Progenitor cell of endocrine pancreas (in vitro differentiated cells): ENCODE measurements at regions not wholly inside any gene's neighbourhood (a gene's known extent, or its start where the extent isn't known, plus 50 kb on each side); places are given as distances from the start of the nearest gene placed in this dataset.
"Not testable (repeated sequence)": the region's sequence is repeated elsewhere in the genome, so short reads cannot be mapped to it uniquely, and the experiment has no call there.

Experiments used
- DNase-seq: peaks from one replicate; pipeline ENCODE4 v3.0.0; 2021; ENCODE audit warnings: low spot score; ENCODE audit not compliant: unreplicated experiment
- H3K27ac Mint-ChIP-seq: 2 replicates; pipeline ENCODE4 v1.8.0; 2021; ENCODE audit warnings: mild to moderate bottlenecking, moderate library complexity, mixed read lengths
- H3K27me3 Mint-ChIP-seq: 2 replicates; pipeline ENCODE4 v1.8.0; 2021; ENCODE audit warnings: mixed read lengths
- H3K36me3 Mint-ChIP-seq: 2 replicates; pipeline ENCODE4 v1.8.0; 2022; ENCODE audit warnings: mixed read lengths; ENCODE audit not compliant: insufficient read depth
- H3K4me1 Mint-ChIP-seq: 2 replicates; pipeline ENCODE4 v1.8.0; 2021; ENCODE audit warnings: low read depth, mixed read lengths
- H3K4me3 Mint-ChIP-seq: 2 replicates; pipeline ENCODE4 v1.8.0; 2021; ENCODE audit warnings: low read depth, mild to moderate bottlenecking, moderate library complexity, mixed read lengths
- H3K9me3 Mint-ChIP-seq: 2 replicates; pipeline ENCODE4 v1.8.0; 2021; ENCODE audit warnings: low read depth, mixed read lengths
- CTCF ChIP-seq: fragments of 200-600 bp; sonication (generic); IDR thresholded peaks from one replicate; pipeline ENCODE4 v1.5.0; 2021; ENCODE audit warnings: antibody characterized with exemption, mild to moderate bottlenecking; ENCODE audit not compliant: unreplicated experiment

- DNase-seq: no peak
- no peak for TF ChIP-seq CTCF
- Mint-ChIP-seq H3K27me3 (peaks cover 14% of the 10 kb centered on the region), H3K27ac (no peak overlapping the region), H3K4me3 (no peak overlapping the region), H3K36me3 (no peaks in the 10 kb centered on the region), H3K9me3 (no peaks in the 10 kb centered on the region), H3K4me1 (peaks cover 34% of the 10 kb centered on the region)
These were observed 113.9 kb upstream of the TMEM170B start for GRCh38 chr6:11423667-11424066.

DNA sequence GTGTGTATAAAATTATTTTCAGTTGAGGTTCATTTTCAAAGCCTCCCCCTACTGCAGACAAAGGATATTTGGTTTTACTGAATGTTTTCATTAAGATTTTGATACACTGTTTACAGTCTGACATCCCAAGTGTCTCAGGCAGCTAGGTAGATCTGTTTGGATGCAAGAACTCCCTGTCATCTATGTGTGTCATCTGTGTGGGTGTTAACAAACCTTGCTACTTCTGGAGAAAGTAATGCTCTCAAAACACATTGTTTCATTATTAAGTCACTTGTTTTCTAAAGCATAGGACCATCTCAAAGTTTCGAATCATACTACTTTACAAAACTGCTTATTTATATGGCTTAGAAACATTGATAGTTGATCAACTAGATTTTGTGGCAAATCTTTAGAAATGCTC, 114.5 kb upstream of the TMEM170B start:
- Mint-ChIP-seq H3K9me3 (no peaks in the 10 kb centered on the region), H3K4me1 (peaks cover 29% of the 10 kb centered on the region), H3K36me3 (no peaks in the 10 kb centered on the region), H3K27me3 (peaks cover 8% of the 10 kb centered on the region), H3K27ac (no peak overlapping the region), H3K4me3 (no peak overlapping the region)
- no peak for DNase-seq
- TF ChIP-seq CTCF: no peak

DNA sequence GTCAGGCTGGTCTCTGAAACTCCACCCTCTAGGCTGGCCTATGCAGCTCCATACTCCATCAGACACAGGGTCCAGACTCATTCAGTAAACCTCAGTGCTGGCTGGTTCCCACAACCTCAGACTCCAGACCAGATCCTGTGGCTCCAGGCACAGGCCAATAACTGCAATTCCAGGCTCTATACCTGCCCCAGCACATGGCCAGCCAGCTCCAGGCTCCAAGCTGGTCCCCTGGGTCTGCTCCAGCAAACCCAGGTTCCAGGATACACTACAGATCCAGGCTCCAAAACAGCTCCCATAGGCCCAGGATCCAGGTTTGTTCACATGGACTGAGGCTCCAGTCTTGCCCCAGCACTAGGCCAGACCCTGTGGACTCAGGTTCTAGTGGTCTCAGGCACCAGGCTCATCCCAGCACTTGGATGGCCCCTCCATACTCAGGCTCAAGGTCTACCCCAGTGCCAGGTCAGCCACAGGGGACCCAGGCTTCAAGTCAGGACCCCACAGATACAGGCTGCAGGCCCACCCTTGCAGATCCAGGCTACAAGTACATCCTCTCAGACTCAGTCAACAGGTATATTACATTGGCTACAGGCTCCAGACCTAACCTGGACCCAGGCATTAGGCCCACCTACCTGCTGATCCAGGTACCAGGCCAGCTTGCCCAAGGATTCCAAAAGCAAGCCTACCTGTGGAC, 117.6 kb upstream of the TMEM170B start:
- Mint-ChIP-seq H3K4me1 (peaks cover 9% of the 10 kb centered on the region), H3K9me3 (peaks cover 1% of the 10 kb centered on the region), H3K27me3 (peaks cover 3% of the 10 kb centered on the region), H3K27ac (no peak overlapping the region), H3K36me3 (no peaks in the 10 kb centered on the region), H3K4me3 (no peak overlapping the region)
- no peak for TF ChIP-seq CTCF
- no peak for DNase-seq

GRCh38 chr6:11418290-11418905, 119.2 kb upstream of the TMEM170B start:
- no peak for DNase-seq
- H3K36me3 Mint-ChIP-seq: no peaks in the 10 kb centered on the region
- no peak overlapping the region for H3K4me3 Mint-ChIP-seq
- peaks cover 4% of the 10 kb centered on the region for H3K9me3 Mint-ChIP-seq
- no peak overlapping the region for H3K27ac Mint-ChIP-seq
- H3K27me3 Mint-ChIP-seq: peaks cover 3% of the 10 kb centered on the region
- H3K4me1 Mint-ChIP-seq: peaks cover 4% of the 10 kb centered on the region
- no peak for TF ChIP-seq CTCF

GRCh38 chr6:11416936-11417576, 120.5 kb upstream of the TMEM170B start:
- no peaks in the 10 kb centered on the region for H3K27me3 Mint-ChIP-seq
- no peak overlapping the region for H3K4me3 Mint-ChIP-seq
- no peaks in the 10 kb centered on the region for H3K36me3 Mint-ChIP-seq
- no peak for DNase-seq
- peaks cover 4% of the 10 kb centered on the region for H3K9me3 Mint-ChIP-seq
- TF ChIP-seq CTCF: no peak
- H3K4me1 Mint-ChIP-seq: peaks cover 4% of the 10 kb centered on the region
- no peak overlapping the region for H3K27ac Mint-ChIP-seq

- H3K4me1 Mint-ChIP-seq, H3K9me3 Mint-ChIP-seq, H3K27me3 Mint-ChIP-seq, H3K4me3 Mint-ChIP-seq, DNase-seq, H3K27ac Mint-ChIP-seq, H3K36me3 Mint-ChIP-seq: not testable (repeated sequence)
These were observed 121.2 kb upstream of the TMEM170B start for GRCh38 chr6:11416099-11416935.
